ENCODE measurements at regions not wholly inside any gene's neighbourhood (a gene's known extent, or its start where the extent isn't known, plus 50 kb on each side); places are given as distances from the start of the nearest gene placed in this dataset.

- Histone ChIP-seq H3K27me3 (ENCODE audit: insufficient read depth) (no peaks in the 10 kb centered on the region), H3K36me3 (replicated peaks in 1 of 2; ENCODE audit: control insufficient read depth in 1 of 2, insufficient read depth in 2 of 2, low read length in 1 of 2) (no peaks in the 10 kb centered on the region), H4K20me1 (ENCODE audit: insufficient read depth) (no peaks in the 10 kb centered on the region), H2AFZ (ENCODE audit: low read depth) (no peak overlapping the region), H3K4me3 (ENCODE audit: low read depth in 2 of 2, low read length in 1 of 2) (no peak overlapping the region), H3K4me1 (ENCODE audit: control insufficient read depth in 1 of 2, insufficient read depth in 2 of 2, low read depth in 1 of 2, low read length in 1 of 2) (peaks cover 5 to 6% of the 10 kb centered on the region in 2 experiments; a peak in 3 of 4 replicates), H3F3A (replicated peaks; ENCODE audit: insufficient read depth) (no peaks in the 10 kb centered on the region), H3K4me2 (no peak overlapping the region), H3K9ac (no peak overlapping the region), H3K9me3 (no peaks in the 10 kb centered on the region), H3K9me2 (no peaks in the 10 kb centered on the region), H3K27ac (ENCODE audit: low read depth in 2 of 2, low read length in 1 of 2) (peak overlapping the region in 1 of 2 experiments; percentile 6; a peak in 1 of 4 replicates), H3K79me2 (ENCODE audit: insufficient read depth) (no peaks in the 10 kb centered on the region)
- 6% methylated on average over 3 of the region's 3 CpGs for WGBS (ENCODE audit: low lambda C conversion rate)
- TF ChIP-seq GATA2 (CRISPR knock-in tag; IDR thresholded peaks at IDR 0.05) (peak; percentile 61), NFIC (IDR thresholded peaks at IDR 0.05; ENCODE audit: borderline replicate concordance) (no peak), CTCF (IDR thresholded peaks at IDR 0.05) (peak; percentile 55), SMC3 (IDR thresholded peaks at IDR 0.05; ENCODE audit: low read depth, low read length) (0 out of 2 replicates have a peak, but pooled peaks have one; percentile 17), SIN3A (IDR thresholded peaks at IDR 0.05; ENCODE audit: borderline replicate concordance, low read depth, low read length) (no peak), TCF12 (IDR thresholded peaks at IDR 0.05) (0 out of 2 replicates have a peak, but pooled peaks have one; percentile 18), RCOR1 (IDR thresholded peaks at IDR 0.05; ENCODE audit: low read length) (0 out of 2 replicates have a peak, but pooled peaks have one; percentile 46), RAD21 (IDR thresholded peaks at IDR 0.05; ENCODE audit: low read length) (peak; percentile 65), USF1 (IDR thresholded peaks at IDR 0.05; ENCODE audit: borderline replicate concordance, low read depth) (no peak), EZH2phosphoT487 (IDR thresholded peaks at IDR 0.05; ENCODE audit: borderline replicate concordance, low read depth) (no peak), EP300 (IDR thresholded peaks at IDR 0.05; ENCODE audit: borderline replicate concordance in 1 of 2, low read depth in 1 of 2, low read length in 1 of 2) (peak in 1 of 2 experiments; percentile 38; a peak in 1 of 4 replicates)
- ChIA-PET POLR2A (no interaction called here), CTCF (interaction anchor here (0.9 to 1.4 kb wide), 5 partner anchors 11 to 944 kb away, joined by 3 to 5 read pairs (median 3); no protein-coding TSS in a partner anchor)
- DNase-seq, result peak; percentile 49
Observed at GRCh38 chr2:139790807-139791752, 1010.9 kb upstream of the NXPH2 start.

- Histone ChIP-seq H3K9me2 (no peaks in the 10 kb centered on the region), H4K20me1 (ENCODE audit: insufficient read depth) (no peaks in the 10 kb centered on the region), H3K4me3 (ENCODE audit: low read depth in 2 of 2, low read length in 1 of 2) (no peak overlapping the region), H3K4me1 (ENCODE audit: control insufficient read depth in 1 of 2, insufficient read depth in 2 of 2, low read depth in 1 of 2, low read length in 1 of 2) (peaks cover 5 to 6% of the 10 kb centered on the region in 2 experiments; a peak in 3 of 4 replicates), H2AFZ (ENCODE audit: low read depth) (no peak overlapping the region), H3K9me3 (no peaks in the 10 kb centered on the region), H3K36me3 (replicated peaks in 1 of 2; ENCODE audit: control insufficient read depth in 1 of 2, insufficient read depth in 2 of 2, low read length in 1 of 2) (no peaks in the 10 kb centered on the region), H3K27me3 (ENCODE audit: insufficient read depth) (no peaks in the 10 kb centered on the region), H3K79me2 (ENCODE audit: insufficient read depth) (no peaks in the 10 kb centered on the region), H3F3A (replicated peaks; ENCODE audit: insufficient read depth) (no peaks in the 10 kb centered on the region), H3K4me2 (no peak overlapping the region), H3K9ac (no peak overlapping the region), H3K27ac (ENCODE audit: low read depth in 2 of 2, low read length in 1 of 2) (no peak overlapping the region)
- ChIA-PET CTCF (interaction anchor here (0.9 to 1.6 kb wide), 2 partner anchors 676 to 1074 kb away, joined by 3 to 6 read pairs; no protein-coding TSS in a partner anchor), POLR2A (no interaction called here)
- no peak for TF ChIP-seq GATA2 (CRISPR knock-in tag; IDR thresholded peaks at IDR 0.05)
- TF ChIP-seq RFX5 (IDR thresholded peaks at IDR 0.05; ENCODE audit: low read length), result no peak
- TF ChIP-seq CHD2 (IDR thresholded peaks at IDR 0.05; ENCODE audit: low read length, partially characterized antibody), result no peak
- no peak for TF ChIP-seq MAX (IDR thresholded peaks at IDR 0.05; ENCODE audit: low read depth)
- no peak for TF ChIP-seq SIN3A (IDR thresholded peaks at IDR 0.05; ENCODE audit: borderline replicate concordance, low read depth, low read length)
- TF ChIP-seq ELF1 (IDR thresholded peaks at IDR 0.05), result no peak
- TF ChIP-seq NRF1 (IDR thresholded peaks at IDR 0.05; ENCODE audit: low read depth, low read length), result no peak
- no peak for TF ChIP-seq GABPA (IDR thresholded peaks at IDR 0.05; ENCODE audit: low read depth)
- no peak for TF ChIP-seq TEAD4 (IDR thresholded peaks at IDR 0.05; ENCODE audit: borderline replicate concordance, insufficient read depth)
- TF ChIP-seq USF2 (IDR thresholded peaks at IDR 0.05; ENCODE audit: borderline replicate concordance, low read depth, low read length), result no peak
- no peak for TF ChIP-seq POLR2AphosphoS5 (IDR thresholded peaks at IDR 0.05; ENCODE audit: low read depth, low read length)
- TF ChIP-seq PBX3 (IDR thresholded peaks at IDR 0.05), result no peak
- 6% methylated on average over 2 of the region's 2 CpGs for WGBS (ENCODE audit: low lambda C conversion rate)
- DNase-seq, result no peak
Observed at GRCh38 chr2:139790136-139790535, 1009.9 kb upstream of the NXPH2 start.

Data from SK-N-SH (cell line).